Endothelial cell of umbilical vein (primary cell): ENCODE measurements at regions not wholly inside any gene's neighbourhood (a gene's known extent, or its start where the extent isn't known, plus 50 kb on each side); places are given as distances from the start of the nearest gene placed in this dataset.

ENCODE experiments used
- BruUV-seq: library from RNA; stranded (reverse); fragments of 400-500 nt; replicated peaks from 2 replicates; lab custom pipeline; 2021; lab: Mats Ljungman, UMichigan
- CTCF ChIA-PET: fragments of 300-600, 350-600 bp; sonication (Branson Sonifier 250); formaldehyde crosslinking; loops from one replicate; lab custom pipeline; 2021; ENCODE audit warnings: antibody characterized with exemption, inconsistent platforms; lab: Charles Lee
- POLR2A ChIA-PET: fragments of 300-600, 350-600 bp; sonication (Branson Sonifier 250); formaldehyde crosslinking; loops from one replicate; lab custom pipeline; 2021; ENCODE audit warnings: antibody characterized with exemption, inconsistent platforms; lab: Charles Lee
- DNase-seq: peaks from one replicate; pipeline ENCODE4 v3.0.0-alpha.2; 2011; ENCODE audit warnings: low read depth, low spot score
- FAIRE-seq: peaks from 2 replicates; lab custom pipeline; 2011; peaks lifted over from hg19 to GRCh38; lab: Jason Lieb, UNC
- H2AFZ ChIP-seq: 2 replicates; pipeline ENCODE4 v1.6.0; 2012; ENCODE audit warnings: low read depth, low read length, control low read depth, inconsistent platforms
- H3K27ac ChIP-seq: 2 replicates; pipeline ENCODE4 v1.5.1; 2011; ENCODE audit warnings: low read depth, mild to moderate bottlenecking, control low read depth, low read length, moderate library complexity; ENCODE audit not compliant: insufficient read depth
- H3K27me3 ChIP-seq, 2 experiments: 2 replicates each; pipeline versions ENCODE4 v1.6.0 to v1.6.1; 2011; ENCODE audit warnings: low read length in 2 of 2, mixed read lengths in 1 of 2; ENCODE audit not compliant: control insufficient read depth in 2 of 2, insufficient read depth in 2 of 2
- H3K36me3 ChIP-seq, 2 experiments: 2 replicates in 1 of 2; 3 replicates in 1 of 2; pipeline ENCODE4 v1.5.1; 2011; ENCODE audit warnings: low read length in 2 of 2, mild to moderate bottlenecking in 1 of 2, moderate library complexity in 1 of 2; ENCODE audit not compliant: control insufficient read depth in 2 of 2, insufficient read depth in 2 of 2; ENCODE audit errors: extremely low read depth in 1 of 2
- H3K4me1 ChIP-seq: 3 replicates; pipeline ENCODE4 v1.5.1; 2011; ENCODE audit warnings: mild to moderate bottlenecking, low read length; ENCODE audit not compliant: control insufficient read depth, insufficient read depth; ENCODE audit errors: extremely low read depth
- H3K4me2 ChIP-seq: 2 replicates; pipeline ENCODE4 v1.6.1; 2011; ENCODE audit warnings: low read length, control low read depth, mixed read lengths; ENCODE audit not compliant: insufficient read depth
- H3K4me3 ChIP-seq, 3 experiments: fragments of 200-600 bp in 1 of 3; sonication (generic), shearing (Covaris generic) in 1 of 3; replicated peaks in 1 of 3; 2 replicates each; pipeline ENCODE4 v1.5.1; 2011 to 2016; ENCODE audit warnings: control low read depth in 3 of 3, low read length in 3 of 3, mild to moderate bottlenecking in 2 of 3, inconsistent platforms in 1 of 3, low read depth in 1 of 3, moderate library complexity in 1 of 3; ENCODE audit not compliant: insufficient read depth in 1 of 3
- H3K79me2 ChIP-seq: 2 replicates; pipeline ENCODE4 v1.6.0; 2012; ENCODE audit warnings: low read length, inconsistent platforms; ENCODE audit not compliant: control insufficient read depth, insufficient read depth
- H3K9ac ChIP-seq: replicated peaks from 2 replicates; pipeline ENCODE3; 2011; ENCODE audit warnings: low read length, control low read depth; ENCODE audit not compliant: insufficient read depth; ENCODE audit errors: extremely low read depth
- H3K9me1 ChIP-seq: replicated peaks from 3 replicates; pipeline ENCODE4 v1.6.0; 2011; ENCODE audit warnings: mild to moderate bottlenecking, low read length; ENCODE audit not compliant: control insufficient read depth, insufficient read depth; ENCODE audit errors: extremely low read depth
- H3K9me3 ChIP-seq: replicated peaks from 2 replicates; pipeline ENCODE4 v1.5.1; 2012; ENCODE audit warnings: low read length, inconsistent platforms; ENCODE audit not compliant: control insufficient read depth, insufficient read depth
- H4K20me1 ChIP-seq: replicated peaks from 2 replicates; pipeline ENCODE3; 2011; ENCODE audit warnings: mild to moderate bottlenecking, low read length; ENCODE audit not compliant: control insufficient read depth, insufficient read depth; ENCODE audit errors: extremely low read depth
- EZH2 ChIP-seq: IDR thresholded peaks from 2 replicates; pipeline ENCODE4 v1.6.1; 2012; ENCODE audit warnings: borderline replicate concordance, low read depth, mild to moderate bottlenecking, moderate library complexity, low read length, inconsistent platforms; ENCODE audit not compliant: severe bottlenecking
- FOS ChIP-seq: IDR thresholded peaks from 2 replicates; pipeline ENCODE4 v1.6.1; 2011; ENCODE audit warnings: mild to moderate bottlenecking, low read length, moderate library complexity, borderline replicate concordance; ENCODE audit not compliant: insufficient read depth
- GATA2 ChIP-seq: IDR thresholded peaks from 2 replicates; pipeline ENCODE4 v1.7.0; 2011; ENCODE audit warnings: low read depth, mild to moderate bottlenecking, moderate library complexity, mixed read lengths, low read length; ENCODE audit not compliant: insufficient read length, insufficient read depth
- JUN ChIP-seq: IDR thresholded peaks from 2 replicates; pipeline ENCODE4 v1.6.1; 2011; ENCODE audit warnings: borderline replicate concordance, low read depth; ENCODE audit not compliant: insufficient read length, insufficient read depth
- MAX ChIP-seq: IDR thresholded peaks from 2 replicates; pipeline ENCODE4 v1.6.1; 2011; ENCODE audit not compliant: insufficient read depth, insufficient read length
- MYC ChIP-seq: IDR thresholded peaks from one replicate; pipeline ENCODE4 v1.6.1; 2011; ENCODE audit warnings: mild to moderate bottlenecking, low read depth, low read length
- POLR2A ChIP-seq: IDR thresholded peaks from 2 replicates; pipeline ENCODE4 v1.6.1; 2012; ENCODE audit warnings: low read depth, mild to moderate bottlenecking, control low read depth, low read length
- POLR2AphosphoS5 ChIP-seq: IDR thresholded peaks from 2 replicates; pipeline ENCODE4 v1.6.1; 2012; ENCODE audit warnings: low read depth, mild to moderate bottlenecking, control low read depth, low read length, moderate library complexity; ENCODE audit not compliant: insufficient read depth
- dilution Hi-C: fragments of 300-500 bp; cut with MboI; formaldehyde crosslinking; loops from one replicate; pipeline ENCODE4 v1.15.0; 2019; ENCODE audit warnings: low sequenced_read_pairs; ENCODE audit not compliant: extremely low pct_ligation_motif_present
- intact Hi-C: fragments of 100-400 bp; cut with micrococcal nuclease; formaldehyde crosslinking; loops from one replicate; pipeline ENCODE4 v1.10.0; 2022
- TF ChIP-seq, protein P1 (sequence below), 2 donors: IDR thresholded peaks; 1 replicate in 1 of 2; 2 replicates in 1 of 2; pipeline ENCODE4 v1.5.1; 2011; ENCODE audit warnings: low read length in 2 of 2, mild to moderate bottlenecking in 2 of 2, moderate library complexity in 2 of 2, control low read depth in 1 of 2, inconsistent platforms in 1 of 2, low read depth in 1 of 2; ENCODE audit not compliant: insufficient read depth in 1 of 2; ENCODE audit errors: extremely low read depth in 1 of 2

- no peaks in the 10 kb centered on the region for H3K4me1 ChIP-seq
- no peak overlapping the region for H3K4me3 ChIP-seq
- no TSS peak for BruUV-seq
- H3K79me2 ChIP-seq = no peaks in the 10 kb centered on the region
- POLR2A ChIA-PET = no interaction called here
- DNase-seq = no peak
- CTCF ChIA-PET = interaction anchor here (0.7 to 1.9 kb wide), 3 partner anchors 9 to 96 kb away, joined by 3 to 14 read pairs (median 5); no protein-coding TSS in a partner anchor
- no peak for TF ChIP-seq MYC
- no peak for TF ChIP-seq POLR2A
- no peak for TF ChIP-seq EZH2
- no peak for TF ChIP-seq FOS
- H3K4me2 ChIP-seq = no peak overlapping the region
- H2AFZ ChIP-seq = no peak overlapping the region
- no peaks in the 10 kb centered on the region for H4K20me1 ChIP-seq
- H3K27me3 ChIP-seq = peaks cover 8 to 20% of the 10 kb centered on the region in 2 experiments
- dilution Hi-C loops = loop anchor here (25.0 kb wide), 1 partner anchor 97 kb away; the partner anchor contains the start of gene SDC3
- FAIRE-seq = no peak
- H3K9me3 ChIP-seq = no peaks in the 10 kb centered on the region
- intact Hi-C loops = no loop called here
- H3K9me1 ChIP-seq = no peaks in the 10 kb centered on the region
- no peak overlapping the region for H3K9ac ChIP-seq
- no peaks in the 10 kb centered on the region for H3K36me3 ChIP-seq
- no peak overlapping the region for H3K27ac ChIP-seq
Measured at GRCh38 chr1:30815556-30815955, 58.0 kb upstream of the LAPTM5 start.

- H3K4me3 ChIP-seq = no peak overlapping the region
- H4K20me1 ChIP-seq = no peaks in the 10 kb centered on the region
- no peaks in the 10 kb centered on the region for H3K9me3 ChIP-seq
- dilution Hi-C loops = loop anchor here (25.0 kb wide), 1 partner anchor 98 kb away; the partner anchor contains the start of gene SDC3
- DNase-seq (no peak), FAIRE-seq (no peak)
- no peaks in the 10 kb centered on the region for H3K36me3 ChIP-seq
- H3K4me1 ChIP-seq = peaks cover 8% of the 10 kb centered on the region
- ChIA-PET POLR2A (no interaction called here), CTCF (interaction anchor here (1.1 to 1.6 kb wide), 2 partner anchors 10 to 97 kb away, joined by 5 read pairs; no protein-coding TSS in a partner anchor)
- intact Hi-C loops = no loop called here
- peaks cover 8 to 20% of the 10 kb centered on the region in 2 experiments for H3K27me3 ChIP-seq
- no peak overlapping the region for H3K4me2 ChIP-seq
- TF ChIP-seq, protein P1, sequence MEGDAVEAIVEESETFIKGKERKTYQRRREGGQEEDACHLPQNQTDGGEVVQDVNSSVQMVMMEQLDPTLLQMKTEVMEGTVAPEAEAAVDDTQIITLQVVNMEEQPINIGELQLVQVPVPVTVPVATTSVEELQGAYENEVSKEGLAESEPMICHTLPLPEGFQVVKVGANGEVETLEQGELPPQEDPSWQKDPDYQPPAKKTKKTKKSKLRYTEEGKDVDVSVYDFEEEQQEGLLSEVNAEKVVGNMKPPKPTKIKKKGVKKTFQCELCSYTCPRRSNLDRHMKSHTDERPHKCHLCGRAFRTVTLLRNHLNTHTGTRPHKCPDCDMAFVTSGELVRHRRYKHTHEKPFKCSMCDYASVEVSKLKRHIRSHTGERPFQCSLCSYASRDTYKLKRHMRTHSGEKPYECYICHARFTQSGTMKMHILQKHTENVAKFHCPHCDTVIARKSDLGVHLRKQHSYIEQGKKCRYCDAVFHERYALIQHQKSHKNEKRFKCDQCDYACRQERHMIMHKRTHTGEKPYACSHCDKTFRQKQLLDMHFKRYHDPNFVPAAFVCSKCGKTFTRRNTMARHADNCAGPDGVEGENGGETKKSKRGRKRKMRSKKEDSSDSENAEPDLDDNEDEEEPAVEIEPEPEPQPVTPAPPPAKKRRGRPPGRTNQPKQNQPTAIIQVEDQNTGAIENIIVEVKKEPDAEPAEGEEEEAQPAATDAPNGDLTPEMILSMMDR (IDR thresholded peaks at IDR 0.05; ENCODE audit: extremely low read depth in 1 of 2, insufficient read depth in 1 of 2, low read depth in 1 of 2, low read length in 2 of 2) = no peak
- TF ChIP-seq GATA2 (no peak), POLR2A (no peak), FOS (no peak), JUN (no peak), MYC (no peak), MAX (no peak), POLR2AphosphoS5 (no peak), EZH2 (no peak)
- no TSS peak for BruUV-seq
- no peaks in the 10 kb centered on the region for H3K79me2 ChIP-seq
- H2AFZ ChIP-seq = no peak overlapping the region
- H3K9ac ChIP-seq = no peak overlapping the region
- H3K9me1 ChIP-seq = no peaks in the 10 kb centered on the region
- no peak overlapping the region for H3K27ac ChIP-seq
Measured at GRCh38 chr1:30814292-30814691, 56.7 kb upstream of the LAPTM5 start.
